ENCODE measurements at regions not wholly inside any gene's neighbourhood (a gene's known extent, or its start where the extent isn't known, plus 50 kb on each side); places are given as distances from the start of the nearest gene placed in this dataset.
A peak's percentile ranks its signal among the peaks of the same experiment; 100 is the strongest.

- FAIRE-seq (no peak), DNase-seq (ENCODE audit: low spot score) (no peak)
These were observed 73.4 kb upstream of the ATL2 start for GRCh38 chr2:38450509-38450908.

- FAIRE-seq = no peak
- DNase-seq (ENCODE audit: low spot score) = no peak
These were observed 71.8 kb upstream of the ATL2 start for GRCh38 chr2:38448692-38449410.

GRCh38 chr2:38446906-38447561 lies 70.0 kb upstream of the ATL2 start:
- DNase-seq (ENCODE audit: low spot score) (no peak), FAIRE-seq (no peak)

- no peak for FAIRE-seq
- no peak for DNase-seq (ENCODE audit: low spot score)
These were observed 69.3 kb upstream of the ATL2 start for GRCh38 chr2:38446418-38446817.

GRCh38 chr2:38444247-38444646 lies 67.2 kb upstream of the ATL2 start:
- no peak for DNase-seq (ENCODE audit: low spot score)
- FAIRE-seq = no peak

GRCh38 chr2:38442643-38443541 lies 65.8 kb upstream of the ATL2 start:
- DNase-seq (ENCODE audit: low spot score) = peak; percentile 87
- FAIRE-seq = no peak

- FAIRE-seq (no peak), DNase-seq (ENCODE audit: low spot score) (no peak)
These were observed 64.3 kb upstream of the ATL2 start for GRCh38 chr2:38441346-38441745.

GRCh38 chr2:38440655-38441054 lies 63.6 kb upstream of the ATL2 start:
- FAIRE-seq (no peak), DNase-seq (ENCODE audit: low spot score) (no peak)

GRCh38 chr2:38439863-38440262 lies 62.8 kb upstream of the ATL2 start:
- FAIRE-seq (no peak), DNase-seq (ENCODE audit: low spot score) (no peak)

- DNase-seq (ENCODE audit: low spot score) = no peak
- FAIRE-seq = no peak
These were observed 62.0 kb upstream of the ATL2 start for GRCh38 chr2:38438883-38439612.

- DNase-seq (ENCODE audit: low spot score) (no peak), FAIRE-seq (no peak)
These were observed 61.2 kb upstream of the ATL2 start for GRCh38 chr2:38438133-38438882.

GRCh38 chr2:38436227-38436664 lies 59.2 kb upstream of the ATL2 start:
- FAIRE-seq (no peak), DNase-seq (ENCODE audit: low spot score) (no peak)

GRCh38 chr2:38435775-38436174 lies 58.7 kb upstream of the ATL2 start:
- FAIRE-seq = no peak
- DNase-seq (ENCODE audit: low spot score) = no peak

- FAIRE-seq = no peak
- DNase-seq (ENCODE audit: low spot score) = no peak
These were observed 57.5 kb upstream of the ATL2 start for GRCh38 chr2:38434595-38434994.

- FAIRE-seq (no peak), DNase-seq (ENCODE audit: low spot score) (no peak)
These were observed 56.5 kb upstream of the ATL2 start for GRCh38 chr2:38433607-38433975.

- DNase-seq (ENCODE audit: low spot score) (no peak), FAIRE-seq (no peak)
These were observed 55.9 kb upstream of the ATL2 start for GRCh38 chr2:38432820-38433606.

- DNase-seq (ENCODE audit: low spot score) (no peak), FAIRE-seq (no peak)
These were observed 53.6 kb upstream of the ATL2 start for GRCh38 chr2:38430597-38431207.

GRCh38 chr2:38430196-38430595 lies 53.1 kb upstream of the ATL2 start:
- FAIRE-seq (no peak), DNase-seq (ENCODE audit: low spot score) (no peak)

GRCh38 chr2:38427936-38428335 lies 50.9 kb upstream of the ATL2 start:
- FAIRE-seq = no peak
- DNase-seq (ENCODE audit: low spot score) = no peak

GRCh38 chr2:38427054-38427453 lies 50.0 kb upstream of the ATL2 start:
- no peak for FAIRE-seq
- no peak for DNase-seq (ENCODE audit: low spot score)

All from urothelium cell line (cell line).